ENCODE measurements at regions not wholly inside any gene's neighbourhood (a gene's known extent, or its start where the extent isn't known, plus 50 kb on each side); places are given as distances from the start of the nearest gene placed in this dataset.
"Not testable (repeated sequence)": the region's sequence is repeated elsewhere in the genome, so short reads cannot be mapped to it uniquely, and the experiment has no call there.

DNA sequence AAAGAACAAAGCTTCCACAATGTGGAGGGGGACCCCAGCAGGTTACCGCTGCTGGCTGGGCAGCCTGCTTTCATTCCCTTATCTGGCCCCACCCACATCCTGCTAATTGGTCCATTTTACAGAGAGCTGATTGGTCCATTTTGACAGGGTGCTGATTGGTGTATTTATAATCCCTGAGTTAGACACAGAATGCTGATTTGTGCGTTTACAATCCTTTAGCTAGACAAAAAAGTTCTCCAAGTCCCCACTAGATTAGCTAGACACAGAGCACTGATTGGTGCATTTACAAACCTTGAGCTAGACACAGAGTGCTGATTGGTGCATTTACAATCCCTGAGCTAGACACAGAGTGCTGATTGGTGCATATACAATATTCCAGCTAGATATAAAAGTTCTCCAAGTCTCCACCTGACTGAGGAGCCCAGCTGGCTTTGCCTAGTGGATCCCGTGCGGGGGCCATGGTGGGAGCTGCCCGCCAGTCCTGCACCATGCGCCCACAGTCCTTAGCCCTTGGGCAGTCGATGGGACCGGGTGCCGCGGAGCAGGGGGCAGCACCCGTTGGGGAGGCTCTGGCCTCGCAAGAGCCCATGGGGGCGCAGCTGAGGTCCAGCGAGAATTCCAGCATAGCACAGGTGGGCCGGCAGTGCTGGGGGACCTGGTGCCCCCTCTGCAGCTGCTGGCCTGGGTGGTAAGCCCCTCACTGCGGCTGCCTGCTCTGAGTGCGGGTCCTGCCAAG, 88.8 kb upstream of the MYLIP start:
- not testable (repeated sequence) for DNase-seq (ENCODE audit: low read depth)

DNA sequence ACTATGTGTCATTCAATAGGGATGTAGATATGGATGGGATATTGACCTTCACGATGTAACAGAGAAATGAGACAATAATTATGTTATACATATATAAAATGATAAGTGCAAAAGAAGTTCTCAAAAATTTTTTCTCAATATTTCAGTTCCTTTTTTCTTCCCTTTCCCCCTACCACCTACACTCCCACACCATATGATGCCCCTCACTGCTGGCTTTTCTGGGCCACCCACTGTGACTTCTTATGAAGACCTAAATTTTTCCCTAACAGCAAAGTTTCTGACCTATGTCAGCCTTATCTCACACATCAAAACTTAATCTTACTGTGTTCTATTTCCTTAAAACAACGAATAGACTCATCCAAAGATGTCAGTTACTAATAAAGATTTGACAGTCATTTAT, 89.9 kb upstream of the MYLIP start:
- DNase-seq (ENCODE audit: low read depth), result no peak

DNA sequence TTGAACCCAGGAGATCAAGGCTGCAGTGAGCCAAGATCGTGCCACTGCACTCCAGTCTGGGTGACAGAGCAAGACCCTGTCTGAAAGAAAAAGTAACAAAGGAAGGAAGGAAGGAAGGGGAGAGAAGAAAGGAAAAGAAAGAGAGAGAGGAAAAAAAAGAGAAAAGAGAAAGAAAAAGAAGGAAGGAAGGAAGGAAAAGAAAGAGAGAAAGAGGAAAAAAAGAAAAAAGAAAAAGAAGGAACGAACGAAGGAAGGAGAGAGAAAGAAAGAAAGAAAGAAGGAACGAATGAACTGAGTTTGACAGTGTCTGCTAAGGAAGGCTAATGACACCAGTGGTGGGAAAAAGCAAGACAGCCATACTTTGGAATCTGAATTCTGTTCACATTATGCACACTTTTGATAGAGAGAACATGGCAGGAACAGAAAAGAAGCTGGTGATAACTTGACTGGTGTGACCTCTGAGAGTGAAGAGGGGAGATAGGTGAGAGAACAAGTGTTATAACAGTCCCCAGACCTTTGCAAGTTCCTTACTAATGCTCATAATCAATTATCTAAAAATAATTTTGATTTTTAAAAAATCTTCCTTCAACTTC, 93.3 kb upstream of the MYLIP start:
- no peak for DNase-seq (ENCODE audit: low read depth)

DNA sequence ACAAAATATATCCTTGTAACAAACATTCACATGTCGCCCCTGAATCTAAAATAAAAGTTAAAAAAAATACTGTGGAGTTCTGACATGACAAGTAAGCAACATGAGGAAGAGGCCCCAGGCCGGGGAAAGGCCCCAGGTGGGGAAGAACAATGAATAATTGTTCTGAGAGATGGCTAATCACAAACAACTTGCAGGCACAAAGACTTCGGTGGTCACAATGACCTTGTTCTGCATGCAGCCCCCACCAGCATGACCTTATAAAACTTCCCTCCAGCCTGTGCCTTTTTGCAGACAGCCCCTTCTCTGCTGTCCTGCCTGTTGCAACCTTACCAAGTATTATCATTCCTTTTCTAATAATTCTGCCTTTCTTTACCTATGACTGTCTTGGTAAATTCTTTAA, 95.7 kb upstream of the MYLIP start:
- no peak for DNase-seq (ENCODE audit: low read depth)

DNA sequence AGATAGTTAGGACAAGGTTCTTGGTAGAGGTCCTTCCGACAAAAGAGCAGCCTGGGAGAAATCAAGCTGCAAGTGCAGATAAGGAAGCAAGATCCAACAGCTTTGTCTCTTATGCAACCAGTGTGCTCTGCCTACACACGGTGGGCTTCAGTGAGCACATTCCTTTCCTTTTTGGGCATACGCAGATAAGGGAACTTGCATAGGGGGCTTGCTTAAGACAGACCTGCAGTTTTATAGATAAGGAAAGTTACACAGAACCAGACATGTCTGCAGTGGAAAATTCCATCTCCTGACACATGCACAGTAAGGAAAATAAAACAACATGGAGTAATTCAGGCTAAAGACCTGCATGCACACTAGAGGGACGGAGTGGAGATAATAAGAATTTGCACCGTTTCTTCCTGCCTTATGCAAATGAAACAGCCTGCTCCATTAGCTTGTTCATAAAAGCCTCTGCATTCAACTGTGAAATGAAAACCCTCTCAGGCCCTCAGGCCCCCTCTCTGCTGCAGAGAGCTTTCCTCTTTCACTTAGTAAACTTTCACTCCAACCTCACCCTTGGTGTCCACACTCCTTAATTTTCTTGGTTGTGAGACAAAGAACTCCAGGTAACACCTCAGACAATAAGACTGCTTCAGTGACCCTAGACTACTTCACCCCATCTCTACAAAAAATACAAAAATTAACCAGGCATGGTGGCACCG, 97.5 kb upstream of the MYLIP start:
- no peak for DNase-seq (ENCODE audit: low read depth)

DNA sequence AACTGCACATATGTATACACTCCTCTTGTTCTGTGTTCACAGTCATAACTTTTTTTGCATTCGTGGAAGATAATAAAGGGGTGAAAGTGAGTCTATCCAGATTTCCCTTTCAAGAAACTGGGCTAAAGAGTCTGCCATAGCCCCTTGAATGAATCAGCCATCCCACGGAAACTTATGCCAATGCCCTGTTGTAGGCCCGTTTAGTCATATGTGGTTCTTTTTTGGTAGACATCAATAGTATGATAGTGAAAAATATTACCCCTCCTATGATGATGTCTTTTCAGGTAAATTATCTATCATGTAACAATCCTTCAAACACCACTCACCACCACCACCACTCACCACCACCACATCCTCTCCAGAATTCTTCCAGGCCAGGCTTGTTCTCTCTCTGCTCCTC, 99.9 kb upstream of the MYLIP start:
- no peak for DNase-seq (ENCODE audit: low read depth)

DNA sequence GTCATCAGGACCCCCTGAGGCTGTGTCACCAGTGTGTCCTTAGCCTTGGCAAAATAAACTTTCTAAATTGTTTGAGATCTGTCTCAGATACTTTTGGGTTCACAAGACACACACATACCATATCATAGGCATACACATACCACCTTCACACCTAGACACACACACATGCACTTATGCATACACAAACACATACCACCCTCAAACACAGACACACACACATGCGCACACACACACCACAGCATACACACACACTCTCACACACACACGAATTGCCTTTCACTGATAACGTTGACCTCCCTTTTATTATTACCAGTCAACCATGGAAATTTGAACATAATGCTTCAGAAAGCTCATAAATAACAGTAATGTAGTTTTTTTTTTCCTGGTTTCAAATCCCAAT, 108.6 kb upstream of the MYLIP start:
- no peak for DNase-seq (ENCODE audit: low read depth)

DNA sequence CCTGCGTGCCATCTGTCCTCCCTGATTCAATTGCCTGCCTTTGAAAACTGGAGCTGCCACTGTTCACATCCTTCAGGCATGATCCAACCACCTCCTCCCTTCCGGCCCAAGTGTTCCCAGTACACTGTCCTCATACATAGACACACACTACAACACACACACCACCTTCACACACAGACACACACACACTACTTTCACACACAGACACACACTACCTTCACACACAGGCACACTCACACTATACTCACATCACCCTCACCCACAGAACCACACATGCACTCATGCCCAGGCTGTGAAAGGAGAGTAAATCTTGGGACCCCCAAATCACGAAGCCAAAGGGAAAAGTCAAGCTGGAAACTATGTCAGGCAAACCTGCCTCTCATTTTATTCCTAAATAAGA, 109.4 kb upstream of the MYLIP start:
- no peak for DNase-seq (ENCODE audit: low read depth)

DNA sequence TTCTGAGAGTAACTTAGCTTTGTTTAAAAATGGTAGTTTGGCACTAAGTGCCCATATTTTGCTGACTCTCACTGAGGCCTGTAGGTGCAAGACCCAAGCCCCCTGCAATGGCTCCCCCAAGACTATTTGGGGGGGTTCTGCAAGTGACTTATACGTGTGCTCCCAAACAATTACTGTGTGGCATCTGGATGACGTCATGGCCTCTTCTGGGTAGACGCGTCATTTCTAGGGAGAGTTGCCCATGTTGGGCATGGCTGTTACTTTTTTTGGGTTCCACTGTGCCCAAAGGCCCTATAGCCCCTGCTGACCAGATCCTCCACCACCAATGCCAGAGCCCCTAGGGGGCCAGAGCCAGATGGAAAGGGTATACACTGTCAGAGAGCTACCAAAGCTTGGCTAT, 110.3 kb upstream of the MYLIP start:
- DNase-seq (ENCODE audit: low read depth), result no peak

DNA sequence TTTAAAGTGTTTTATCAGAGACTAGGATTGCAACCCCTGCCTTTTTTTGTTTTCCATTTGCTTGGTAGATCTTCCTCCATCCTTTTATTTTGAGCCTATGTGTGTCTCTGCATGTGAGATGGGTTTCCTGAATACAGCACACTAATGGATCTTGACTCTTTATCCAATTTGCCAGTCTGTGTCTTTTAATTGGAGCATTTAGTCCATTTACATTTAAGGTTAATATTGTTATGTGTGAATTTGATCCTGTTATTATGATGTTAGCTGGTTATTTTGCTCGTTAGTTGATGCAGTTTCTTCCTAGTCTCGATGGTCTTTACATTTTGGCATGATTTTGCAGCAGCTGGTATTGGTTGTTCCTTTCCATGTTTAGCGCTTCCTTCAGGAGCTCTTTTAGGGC, 114.6 kb upstream of the MYLIP start:
- not testable (repeated sequence) for DNase-seq (ENCODE audit: low read depth)

DNA sequence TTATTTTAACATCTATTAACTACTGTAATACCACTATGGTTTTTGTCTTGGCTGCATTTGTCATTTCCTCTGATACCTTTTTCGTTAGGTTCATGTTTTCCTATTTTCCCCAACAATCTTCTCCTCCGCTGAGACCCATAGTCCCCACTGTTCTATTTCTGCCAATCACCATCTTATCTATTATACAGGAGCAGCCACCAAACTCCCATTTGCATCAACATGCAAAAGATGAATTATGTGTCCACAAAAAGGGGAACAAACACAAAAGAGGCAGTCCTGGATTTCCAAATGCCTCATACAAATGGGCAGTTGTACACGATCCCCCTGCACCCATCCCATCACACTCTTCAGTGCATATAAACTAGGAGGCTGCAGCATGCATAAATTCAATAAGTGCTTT, 121.7 kb upstream of the MYLIP start:
- DNase-seq (ENCODE audit: low read depth), result no peak

DNA sequence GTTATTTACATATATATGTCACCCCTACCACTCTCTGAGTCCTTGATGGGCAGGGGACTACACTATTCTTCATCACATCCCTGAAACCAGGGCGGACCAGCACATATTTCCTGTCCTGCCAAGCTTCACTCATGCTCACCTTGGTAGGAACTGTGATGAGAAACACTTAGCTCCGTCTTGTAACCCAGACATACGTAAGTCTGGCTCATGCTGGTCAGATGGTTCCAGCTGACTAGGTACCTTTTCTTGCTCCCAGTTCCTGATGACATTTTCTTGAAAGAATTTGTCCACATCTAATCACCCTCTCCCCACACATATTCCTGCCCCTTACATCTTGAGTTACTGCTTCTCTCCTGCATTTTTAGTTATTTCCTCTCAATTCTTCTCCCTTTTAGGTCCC, 122.2 kb upstream of the MYLIP start:
- no peak for DNase-seq (ENCODE audit: low read depth)

DNA sequence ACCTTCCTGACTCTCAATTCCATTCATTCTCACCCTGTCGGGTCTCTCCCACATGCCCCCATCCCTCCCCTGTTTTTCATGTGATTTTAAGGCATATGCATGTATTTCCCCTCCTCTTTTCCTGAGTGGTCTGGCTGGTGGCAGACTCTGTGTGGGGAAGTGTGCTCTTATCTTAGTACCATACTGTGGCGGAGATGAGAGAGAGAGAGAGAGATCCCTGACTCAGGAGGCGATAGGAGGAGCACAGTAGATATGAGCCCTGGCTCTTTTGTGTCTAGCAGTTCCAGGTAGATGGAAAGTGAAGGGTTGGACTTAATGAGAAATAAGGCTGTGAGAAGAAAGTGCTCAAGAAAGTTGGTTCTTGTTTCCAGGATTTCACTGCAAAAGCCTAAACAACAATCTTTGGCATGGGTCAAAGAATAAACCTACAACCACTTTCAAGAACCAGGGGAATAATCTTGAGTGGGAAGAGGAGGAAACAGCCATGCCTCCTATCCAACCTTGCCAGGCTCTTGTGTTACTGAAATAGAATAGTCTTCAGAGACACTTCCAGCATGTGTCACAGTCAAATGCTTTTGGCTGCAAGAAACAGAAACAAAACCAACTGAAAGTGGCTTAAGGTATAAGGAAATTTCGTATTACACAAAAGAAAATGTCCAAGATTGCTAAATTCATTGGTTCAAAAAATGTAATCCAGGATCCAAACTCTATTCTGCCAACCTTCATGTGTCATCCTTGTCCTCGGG, 123.8 kb upstream of the MYLIP start:
- DNase-seq (ENCODE audit: low read depth), result no peak

DNA sequence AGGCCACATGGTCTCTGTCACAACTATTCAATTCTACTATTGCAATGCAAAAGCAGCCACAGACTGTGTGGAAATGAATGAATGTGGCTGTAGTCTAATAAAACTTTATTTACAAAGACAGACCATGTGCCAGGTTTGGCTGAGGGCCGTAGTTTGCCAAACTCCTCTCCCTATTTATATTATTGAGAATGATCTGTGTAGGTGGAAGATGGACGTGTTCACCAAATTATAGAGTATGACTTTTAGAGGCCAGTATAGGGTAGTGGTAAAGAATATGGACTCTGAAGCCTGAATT, 125.7 kb upstream of the MYLIP start:
- no peak for DNase-seq (ENCODE audit: low read depth)

DNA sequence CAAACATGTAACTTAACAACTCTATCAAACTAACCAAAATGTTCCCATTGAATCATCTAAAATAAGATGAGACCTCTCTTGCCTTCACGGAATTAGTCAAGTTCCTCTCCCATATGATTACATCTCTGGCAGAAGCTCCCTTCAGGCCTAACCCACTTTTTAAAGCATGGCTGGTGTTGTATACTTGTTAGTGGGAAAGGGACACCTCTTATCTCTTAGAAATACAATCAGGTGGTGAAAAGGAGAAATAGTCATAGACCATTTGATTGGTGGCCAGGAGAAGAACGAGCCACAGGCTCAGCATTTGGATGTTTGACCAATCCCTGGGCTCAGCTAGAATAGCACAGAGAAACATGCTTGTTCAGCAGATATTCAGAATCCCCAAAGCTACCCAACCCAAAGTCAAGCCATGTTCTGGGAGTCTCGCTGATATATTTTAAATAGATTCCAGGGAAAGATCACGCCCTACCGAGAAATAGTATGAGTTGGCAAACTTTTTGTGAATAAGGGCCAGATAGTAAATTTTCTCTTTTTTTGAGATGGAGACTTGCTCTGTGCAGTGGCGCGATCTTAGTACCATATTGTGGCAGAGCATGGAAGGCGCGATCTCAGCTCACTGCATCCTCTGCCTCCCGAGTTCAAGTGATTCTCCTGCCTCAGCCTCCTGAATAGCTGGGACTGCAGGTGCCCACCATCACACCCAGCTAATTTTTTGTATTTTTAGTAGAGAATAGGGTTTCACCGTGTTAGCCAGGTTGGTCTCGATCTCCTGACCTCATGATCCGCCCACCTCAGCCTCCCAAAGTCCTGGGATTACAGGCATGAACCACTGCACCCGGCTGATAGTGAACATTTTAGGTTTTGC, 126.3 kb upstream of the MYLIP start:
- no peak for DNase-seq (ENCODE audit: low read depth)

DNA sequence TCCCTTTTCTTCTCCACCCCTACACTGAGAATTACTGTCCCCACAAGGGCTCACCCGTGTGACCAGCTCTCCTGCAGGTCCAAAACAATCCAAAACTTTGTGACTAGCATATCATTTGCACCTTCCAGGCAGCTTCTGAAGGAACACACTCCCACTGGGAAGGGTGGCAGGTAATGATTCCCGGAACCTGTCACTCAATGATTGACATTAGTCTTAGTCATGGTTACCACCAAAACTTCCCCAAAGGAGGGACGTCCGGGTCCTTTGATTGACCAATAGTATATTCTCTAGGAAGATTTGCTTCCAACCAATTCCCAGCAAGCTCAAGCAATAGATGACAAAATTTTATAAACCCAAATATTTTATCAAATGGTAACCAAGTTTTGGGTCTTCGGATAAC, 127.7 kb upstream of the MYLIP start:
- DNase-seq (ENCODE audit: low read depth), result no peak

DNA sequence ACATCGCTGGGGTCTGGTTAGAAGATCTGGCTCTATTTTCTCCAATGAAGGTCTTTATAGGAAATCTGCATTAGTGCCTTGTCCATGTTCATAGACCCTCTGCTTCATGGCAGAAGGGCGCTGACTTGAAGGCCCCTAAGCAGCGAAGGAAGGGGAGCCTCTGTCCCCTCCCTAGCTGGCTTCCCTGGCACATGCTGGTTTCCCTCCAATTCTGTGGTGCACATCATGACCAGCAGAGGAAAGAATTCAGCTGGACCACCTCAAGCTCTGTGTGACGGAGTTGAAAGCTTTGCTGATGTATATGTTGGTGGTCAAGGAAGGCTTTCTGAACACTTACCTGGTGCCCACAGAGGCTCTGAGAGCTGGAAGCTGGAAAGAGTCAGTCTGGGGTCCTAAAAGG, 129.7 kb upstream of the MYLIP start:
- no peak for DNase-seq (ENCODE audit: low read depth)

DNA sequence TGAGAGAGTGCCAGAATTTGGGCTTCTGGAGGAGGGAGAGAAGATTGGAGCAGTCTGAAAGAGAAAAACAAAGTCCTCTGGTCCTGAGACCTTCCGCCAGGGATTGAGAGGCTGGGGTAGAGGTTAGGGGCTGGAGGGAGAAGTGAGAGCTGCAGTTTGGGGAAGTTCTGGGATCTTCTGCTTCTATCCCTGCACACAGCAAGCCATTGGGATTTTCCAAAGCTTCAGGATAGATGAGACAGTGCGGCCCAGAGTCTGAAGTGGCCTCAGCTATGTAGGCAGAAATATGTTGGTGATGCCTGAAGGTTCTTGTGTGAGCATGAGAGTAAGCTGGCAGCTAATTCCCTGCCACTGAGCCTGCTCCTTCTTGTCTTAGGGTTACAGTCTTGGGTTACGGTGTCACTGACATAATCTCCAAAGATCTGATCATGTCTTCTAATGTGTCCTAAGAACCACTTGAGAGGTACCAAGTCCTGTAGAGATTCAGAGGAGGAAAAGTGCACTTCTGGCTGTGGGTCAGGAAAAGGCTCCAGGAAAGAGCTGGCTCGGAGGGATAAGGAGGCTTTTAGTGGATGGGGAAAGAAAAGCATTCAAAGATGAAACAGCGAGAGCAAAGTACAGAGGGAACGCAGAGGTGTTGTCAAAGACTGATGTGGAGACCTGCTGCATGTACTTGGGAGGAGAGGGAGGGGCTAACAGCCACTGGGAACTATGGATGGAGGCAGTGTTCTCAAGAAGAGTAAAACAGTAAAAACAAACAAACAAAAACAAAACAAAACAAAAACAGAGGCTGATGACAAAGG, 131.1 kb upstream of the MYLIP start:
- no peak for DNase-seq (ENCODE audit: low read depth)

DNA sequence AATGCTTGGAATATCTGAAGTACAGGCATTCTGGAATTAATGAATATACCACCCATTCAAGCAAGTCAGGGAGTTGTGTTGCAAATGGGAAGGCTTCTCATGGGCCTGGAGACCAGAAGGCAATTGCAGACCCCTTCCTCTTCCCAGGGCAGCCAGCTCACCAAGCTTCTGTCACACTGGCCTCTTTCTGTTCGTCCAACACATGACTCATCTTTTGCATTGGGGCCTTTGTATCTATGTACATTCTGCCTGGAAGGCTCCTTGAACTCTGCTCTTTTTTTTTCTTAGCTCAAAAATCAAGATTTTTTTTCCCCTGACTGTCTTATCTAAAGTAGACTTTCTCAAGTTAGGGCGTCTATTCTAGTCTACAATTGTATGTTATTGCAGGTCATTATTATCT, 132.9 kb upstream of the MYLIP start:
- DNase-seq (ENCODE audit: low read depth), result no peak

DNA sequence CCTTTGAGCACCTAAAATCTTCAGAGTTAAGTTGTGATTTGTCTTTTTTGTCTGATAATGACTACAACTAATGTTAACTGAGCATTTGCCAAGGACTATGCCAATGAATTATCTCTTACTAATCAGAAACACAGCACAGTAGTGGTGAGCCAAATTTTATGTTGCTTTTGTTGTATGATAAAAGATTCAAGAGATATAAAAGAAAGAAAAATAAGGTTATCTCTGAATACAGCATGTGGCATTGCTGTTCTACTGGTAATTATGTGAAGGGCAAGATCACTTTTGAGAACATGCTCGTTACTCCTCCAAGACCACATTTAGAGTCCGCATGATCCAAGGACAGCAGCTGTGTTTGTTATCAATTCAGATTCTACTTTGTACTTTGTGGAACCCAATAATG, 133.4 kb upstream of the MYLIP start:
- DNase-seq (ENCODE audit: low read depth), result no peak

DNA sequence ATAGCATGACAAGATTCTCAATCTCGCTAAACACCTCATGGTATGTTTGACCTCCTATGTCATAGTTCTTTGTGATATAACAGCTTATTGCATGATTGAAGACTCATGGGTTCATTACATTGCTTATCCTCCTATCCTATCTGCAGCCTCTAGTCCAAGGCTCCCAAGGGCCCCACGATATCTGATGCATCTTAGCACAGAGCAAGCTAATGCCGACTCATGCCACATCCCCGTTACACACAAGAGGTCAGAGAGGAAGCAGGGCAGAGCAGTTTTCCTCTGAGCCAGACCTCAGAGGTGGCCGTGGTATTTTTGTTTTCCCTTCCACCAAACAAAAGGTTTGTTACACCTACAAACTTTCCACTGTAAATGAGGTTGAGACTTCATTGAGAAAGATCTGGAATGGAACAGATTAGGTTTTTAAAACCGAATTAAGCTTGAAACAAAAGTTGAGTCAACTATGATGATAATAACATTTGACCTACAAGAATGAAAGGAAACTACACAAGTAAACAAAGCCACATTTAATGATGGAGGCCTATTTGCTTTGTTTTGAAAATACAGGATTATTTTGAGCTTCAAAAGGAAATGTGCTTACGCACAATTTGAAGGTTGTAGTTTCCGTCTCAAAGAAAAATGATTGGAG, 133.9 kb upstream of the MYLIP start:
- DNase-seq (ENCODE audit: low read depth), result no peak

All from GM04503 (cell line).